Gastroesophageal sphincter (tissue), 3 donors: ENCODE measurements at regions not wholly inside any gene's neighbourhood (a gene's known extent, or its start where the extent isn't known, plus 50 kb on each side); places are given as distances from the start of the nearest gene placed in this dataset.

Source experiments
- CTCF ChIP-seq, 4 experiments: fragments of 200-600 bp in 2 of 4; fragments of 450-650 bp in 2 of 4; sonication (generic) in 1 of 4; IDR thresholded peaks; one replicate each; pipeline ENCODE4 v1.5.1; 2017 to 2019; ENCODE audit warnings: antibody characterized with exemption in 4 of 4, mild to moderate bottlenecking in 2 of 4, moderate library complexity in 2 of 4
- POLR2A ChIP-seq, 2 donors: fragments of 450-650 bp; IDR thresholded peaks; one replicate each; pipeline ENCODE4 v1.6.1; 2017; ENCODE audit warnings: antibody characterized with exemption in 2 of 2, mild to moderate bottlenecking in 2 of 2, moderate library complexity in 1 of 2
- POLR2AphosphoS5 ChIP-seq: sonication (generic); formaldehyde crosslinking; IDR thresholded peaks from one replicate; pipeline ENCODE4 v1.6.1; 2017; ENCODE audit warnings: antibody characterized with exemption

- TF ChIP-seq POLR2A (IDR thresholded peaks at IDR 0.05) (no peak), POLR2AphosphoS5 (peak; percentile 68), CTCF (IDR thresholded peaks at IDR 0.05) (no peak)
Observed at GRCh38 chr7:131211500-131211899, 116.2 kb upstream of the MKLN1 start.
